Activated CD4-positive, alpha-beta memory T cell treated with anti-CD3 and anti-CD28 coated beads for 36 hours (primary cell): ENCODE measurements at regions not wholly inside any gene's neighbourhood (a gene's known extent, or its start where the extent isn't known, plus 50 kb on each side); places are given as distances from the start of the nearest gene placed in this dataset.

ENCODE experiments used
- CTCF ChIA-PET: fragments of 350-600 bp; sonication (Branson Sonifier 250); formaldehyde crosslinking; loops from one replicate; lab custom pipeline; 2021; ENCODE audit warnings: antibody characterized with exemption, inconsistent platforms; lab: Charles Lee
- POLR2A ChIA-PET: fragments of 350-600 bp; sonication (Branson Sonifier 250); formaldehyde crosslinking; loops from one replicate; lab custom pipeline; 2021; ENCODE audit warnings: antibody characterized with exemption; lab: Charles Lee
- DNase-seq: peaks from one replicate; pipeline ENCODE4 v3.0.0-alpha.2; 2020
- H3K27ac Mint-ChIP-seq: one replicate; pipeline ENCODE4 v1.8.0; 2021; ENCODE audit warnings: mixed read lengths
- H3K27me3 Mint-ChIP-seq: one replicate; pipeline ENCODE4 v1.8.0; 2021; ENCODE audit warnings: mixed read lengths
- H3K36me3 Mint-ChIP-seq: one replicate; pipeline ENCODE4 v1.8.0; 2021; ENCODE audit warnings: mixed read lengths
- H3K4me1 Mint-ChIP-seq: one replicate; pipeline ENCODE4 v1.8.0; 2021; ENCODE audit warnings: low read depth, mixed read lengths
- H3K4me3 Mint-ChIP-seq: one replicate; pipeline ENCODE4 v1.8.0; 2021; ENCODE audit warnings: mild to moderate bottlenecking, mixed read lengths
- H3K9me3 Mint-ChIP-seq: one replicate; pipeline ENCODE4 v1.8.0; 2021; ENCODE audit warnings: mixed read lengths
- intact Hi-C: fragments of 100-400 bp; cut with micrococcal nuclease; formaldehyde crosslinking; loops from one replicate; pipeline ENCODE4 v1.15.1; 2023

- H3K9me3 Mint-ChIP-seq, result peaks cover 4% of the 10 kb centered on the region
- H3K36me3 Mint-ChIP-seq, result no peaks in the 10 kb centered on the region
- intact Hi-C loops, result no loop called here
- no peaks in the 10 kb centered on the region for H3K4me1 Mint-ChIP-seq
- no peak overlapping the region for H3K27ac Mint-ChIP-seq
- H3K4me3 Mint-ChIP-seq, result no peak overlapping the region
- CTCF ChIA-PET, result no interaction called here
- DNase-seq, result no peak
- POLR2A ChIA-PET, result no interaction called here
- no peaks in the 10 kb centered on the region for H3K27me3 Mint-ChIP-seq
Observed at GRCh38 chr2:187124529-187124928, 275.6 kb upstream of the ZSWIM2 start.

- intact Hi-C loops, result no loop called here
- H3K9me3 Mint-ChIP-seq, result peaks cover 2% of the 10 kb centered on the region
- H3K4me3 Mint-ChIP-seq, result no peak overlapping the region
- no peak overlapping the region for H3K27ac Mint-ChIP-seq
- H3K27me3 Mint-ChIP-seq, result no peaks in the 10 kb centered on the region
- no peaks in the 10 kb centered on the region for H3K36me3 Mint-ChIP-seq
- ChIA-PET POLR2A (no interaction called here), CTCF (no interaction called here)
- DNase-seq, result no peak
- no peaks in the 10 kb centered on the region for H3K4me1 Mint-ChIP-seq
Observed at GRCh38 chr2:187118331-187119099, 269.5 kb upstream of the ZSWIM2 start.

GRCh38 chr2:187117483-187117882, 268.5 kb upstream of the ZSWIM2 start:
- Mint-ChIP-seq H3K36me3 (no peaks in the 10 kb centered on the region), H3K27me3 (no peaks in the 10 kb centered on the region), H3K9me3 (peaks cover 2% of the 10 kb centered on the region), H3K27ac (no peak overlapping the region), H3K4me1 (no peaks in the 10 kb centered on the region), H3K4me3 (no peak overlapping the region)
- ChIA-PET CTCF (no interaction called here), POLR2A (no interaction called here)
- intact Hi-C loops, result no loop called here
- DNase-seq, result no peak

- Mint-ChIP-seq H3K4me1 (no peaks in the 10 kb centered on the region), H3K9me3 (peaks cover 2% of the 10 kb centered on the region), H3K36me3 (no peaks in the 10 kb centered on the region), H3K27me3 (no peaks in the 10 kb centered on the region), H3K27ac (no peak overlapping the region), H3K4me3 (no peak overlapping the region)
- ChIA-PET CTCF (no interaction called here), POLR2A (no interaction called here)
- DNase-seq, result no peak
- intact Hi-C loops, result no loop called here
Observed at GRCh38 chr2:187115627-187116026, 266.7 kb upstream of the ZSWIM2 start.

- Mint-ChIP-seq H3K27me3 (no peaks in the 10 kb centered on the region), H3K36me3 (no peaks in the 10 kb centered on the region), H3K27ac (no peak overlapping the region), H3K9me3 (no peaks in the 10 kb centered on the region), H3K4me3 (no peak overlapping the region), H3K4me1 (no peaks in the 10 kb centered on the region)
- ChIA-PET CTCF (no interaction called here), POLR2A (no interaction called here)
- intact Hi-C loops, result no loop called here
- no peak for DNase-seq
Observed at GRCh38 chr2:187107001-187107400, 258.0 kb upstream of the ZSWIM2 start.

- Mint-ChIP-seq H3K9me3 (no peaks in the 10 kb centered on the region), H3K27ac (no peak overlapping the region), H3K36me3 (no peaks in the 10 kb centered on the region), H3K4me3 (no peak overlapping the region), H3K4me1 (no peaks in the 10 kb centered on the region), H3K27me3 (no peaks in the 10 kb centered on the region)
- no peak for DNase-seq
- intact Hi-C loops, result no loop called here
- POLR2A ChIA-PET, result no interaction called here
- CTCF ChIA-PET, result no interaction called here
Observed at GRCh38 chr2:187105218-187105617, 256.2 kb upstream of the ZSWIM2 start.

- ChIA-PET POLR2A (no interaction called here), CTCF (no interaction called here)
- no peaks in the 10 kb centered on the region for H3K4me1 Mint-ChIP-seq
- no peak overlapping the region for H3K4me3 Mint-ChIP-seq
- H3K27me3 Mint-ChIP-seq, result no peaks in the 10 kb centered on the region
- no peaks in the 10 kb centered on the region for H3K36me3 Mint-ChIP-seq
- intact Hi-C loops, result no loop called here
- DNase-seq, result no peak
- H3K9me3 Mint-ChIP-seq, result no peaks in the 10 kb centered on the region
- H3K27ac Mint-ChIP-seq, result no peak overlapping the region
Observed at GRCh38 chr2:187102381-187102780, 253.4 kb upstream of the ZSWIM2 start.

GRCh38 chr2:187098154-187098553, 249.2 kb upstream of the ZSWIM2 start:
- no peaks in the 10 kb centered on the region for H3K36me3 Mint-ChIP-seq
- no peak overlapping the region for H3K27ac Mint-ChIP-seq
- POLR2A ChIA-PET, result no interaction called here
- intact Hi-C loops, result no loop called here
- CTCF ChIA-PET, result no interaction called here
- H3K27me3 Mint-ChIP-seq, result no peaks in the 10 kb centered on the region
- H3K4me3 Mint-ChIP-seq, result no peak overlapping the region
- H3K4me1 Mint-ChIP-seq, result no peaks in the 10 kb centered on the region
- DNase-seq, result no peak
- H3K9me3 Mint-ChIP-seq, result no peaks in the 10 kb centered on the region

GRCh38 chr2:187093771-187094412, 244.9 kb upstream of the ZSWIM2 start:
- ChIA-PET POLR2A (no interaction called here), CTCF (no interaction called here)
- intact Hi-C loops, result no loop called here
- Mint-ChIP-seq H3K9me3 (peaks cover 4% of the 10 kb centered on the region), H3K27me3 (no peaks in the 10 kb centered on the region), H3K27ac (no peak overlapping the region), H3K36me3 (no peaks in the 10 kb centered on the region), H3K4me1 (no peaks in the 10 kb centered on the region), H3K4me3 (no peak overlapping the region)
- DNase-seq, result no peak

- Mint-ChIP-seq H3K4me3 (no peak overlapping the region), H3K9me3 (peaks cover 4% of the 10 kb centered on the region), H3K36me3 (no peaks in the 10 kb centered on the region), H3K4me1 (no peaks in the 10 kb centered on the region), H3K27me3 (no peaks in the 10 kb centered on the region), H3K27ac (no peak overlapping the region)
- CTCF ChIA-PET, result no interaction called here
- no peak for DNase-seq
- POLR2A ChIA-PET, result no interaction called here
- intact Hi-C loops, result no loop called here
Observed at GRCh38 chr2:187091664-187092063, 242.7 kb upstream of the ZSWIM2 start.

GRCh38 chr2:187084524-187084923, 235.6 kb upstream of the ZSWIM2 start:
- intact Hi-C loops, result no loop called here
- no peak overlapping the region for H3K27ac Mint-ChIP-seq

GRCh38 chr2:187081461-187081860, 232.5 kb upstream of the ZSWIM2 start:
- CTCF ChIA-PET, result no interaction called here
- Mint-ChIP-seq H3K27me3 (no peaks in the 10 kb centered on the region), H3K4me1 (no peaks in the 10 kb centered on the region), H3K36me3 (no peaks in the 10 kb centered on the region), H3K4me3 (no peak overlapping the region), H3K9me3 (no peaks in the 10 kb centered on the region), H3K27ac (no peak overlapping the region)
- POLR2A ChIA-PET, result no interaction called here
- no peak for DNase-seq
- intact Hi-C loops, result no loop called here

More at GRCh38 chr2:187084524-187084923, 235.6 kb upstream of the ZSWIM2 start:
- Mint-ChIP-seq H3K4me3 (no peak overlapping the region), H3K9me3 (peaks cover 3% of the 10 kb centered on the region), H3K4me1 (no peaks in the 10 kb centered on the region), H3K36me3 (no peaks in the 10 kb centered on the region), H3K27me3 (no peaks in the 10 kb centered on the region)
- POLR2A ChIA-PET, result no interaction called here
- no peak for DNase-seq
- CTCF ChIA-PET, result no interaction called here

GRCh38 chr2:187079901-187080300, 230.9 kb upstream of the ZSWIM2 start:
- intact Hi-C loops, result no loop called here
- Mint-ChIP-seq H3K27ac (no peak overlapping the region), H3K27me3 (no peaks in the 10 kb centered on the region), H3K36me3 (no peaks in the 10 kb centered on the region), H3K9me3 (no peaks in the 10 kb centered on the region), H3K4me1 (no peaks in the 10 kb centered on the region), H3K4me3 (no peak overlapping the region)
- POLR2A ChIA-PET, result no interaction called here
- no peak for DNase-seq
- CTCF ChIA-PET, result no interaction called here
